Right lobe of liver (tissue), 6 donors: ENCODE measurements at regions not wholly inside any gene's neighbourhood (a gene's known extent, or its start where the extent isn't known, plus 50 kb on each side); places are given as distances from the start of the nearest gene placed in this dataset.
"Not testable (repeated sequence)": the region's sequence is repeated elsewhere in the genome, so short reads cannot be mapped to it uniquely, and the experiment has no call there.

Source experiments
- ATAC-seq, 4 donors: fragments of 200-7000 bp; cut with Tn5 transposase; one replicate each; pipeline ENCODE4 v1.9.1; 2020; ENCODE audit warnings: mild to moderate bottlenecking in 4 of 4, moderate library complexity in 4 of 4
- DNase-seq, 3 donors: peaks; one replicate each; pipeline ENCODE4 v3.0.0-alpha.2; 2020
- H3K27ac ChIP-seq, 3 donors: fragments of 200-600 bp; one replicate each; pipeline ENCODE4 v1.8.0; 2022
- H3K27me3 ChIP-seq, 2 donors: fragments of 200-600 bp; one replicate each; pipeline ENCODE4 v1.8.0; 2022
- H3K36me3 ChIP-seq, 4 donors: fragments of 200-600 bp; sonication (generic) in 1 of 4; one replicate each; pipeline versions ENCODE4 v1.5.1 to v1.8.0; 2017 to 2022; ENCODE audit warnings: control low read depth in 1 of 4
- H3K4me1 ChIP-seq, 4 donors: fragments of 200-600 bp; sonication (generic) in 1 of 4; one replicate each; pipeline versions ENCODE4 v1.5.1 to v1.8.0; 2017 to 2022; ENCODE audit warnings: control low read depth in 1 of 4
- H3K4me3 ChIP-seq, 3 donors: fragments of 200-600 bp; one replicate each; pipeline ENCODE4 v1.8.0; 2022
- H3K9me3 ChIP-seq, 4 donors: fragments of 200-600 bp; sonication (generic) in 1 of 4; one replicate each; pipeline versions ENCODE4 v1.5.1 to v1.8.0; 2017 to 2022; ENCODE audit warnings: control low read depth in 1 of 4
- POLR2A ChIP-seq: fragments of 450-650 bp; IDR thresholded peaks from one replicate; pipeline ENCODE4 v1.6.1; 2017; ENCODE audit warnings: antibody characterized with exemption, mild to moderate bottlenecking
- WGBS: methylation state at CpG from one replicate; pipeline ENCODE4 v1.1.6; 2018; ENCODE audit warnings: low coverage, low lambda C conversion rate; ENCODE audit not compliant: insufficient coverage; ENCODE audit errors: missing lambda C conversion rate; 5-methylcytosine and 5-hydroxymethylcytosine counted together
- intact Hi-C, 2 donors: fragments of 100-400 bp; cut with DNase I; formaldehyde crosslinking; loops; one replicate each; pipeline versions ENCODE4 v1.11.2 to v1.14.1; 2022
- TF ChIP-seq, protein P1 (sequence below), 4 donors: fragments of 200-600 bp in 3 of 4; fragments of 450-650 bp in 1 of 4; IDR thresholded peaks; one replicate each; pipeline versions ENCODE4 v1.5.1 to v1.8.0; 2016 to 2022; ENCODE audit warnings: antibody characterized with exemption in 4 of 4, mild to moderate bottlenecking in 2 of 4
- donor health status: DM: no; HTN: yes; CAD: no.
- donor health status: DM: no; HTN: no; CAD: no.
- donor health status: DM: no; HTN: no; CAD: no.
- donor health status: DM: no; HTN: yes; CAD: no.
- donor health status: DM: no; HTN: yes; CAD: no.

GRCh38 chr20:11995805-11996567 lies 78.3 kb downstream of the BTBD3 start:
- H3K4me1 ChIP-seq = no peaks in the 10 kb centered on the region
- no peak overlapping the region for H3K4me3 ChIP-seq
- TF ChIP-seq, protein P1, sequence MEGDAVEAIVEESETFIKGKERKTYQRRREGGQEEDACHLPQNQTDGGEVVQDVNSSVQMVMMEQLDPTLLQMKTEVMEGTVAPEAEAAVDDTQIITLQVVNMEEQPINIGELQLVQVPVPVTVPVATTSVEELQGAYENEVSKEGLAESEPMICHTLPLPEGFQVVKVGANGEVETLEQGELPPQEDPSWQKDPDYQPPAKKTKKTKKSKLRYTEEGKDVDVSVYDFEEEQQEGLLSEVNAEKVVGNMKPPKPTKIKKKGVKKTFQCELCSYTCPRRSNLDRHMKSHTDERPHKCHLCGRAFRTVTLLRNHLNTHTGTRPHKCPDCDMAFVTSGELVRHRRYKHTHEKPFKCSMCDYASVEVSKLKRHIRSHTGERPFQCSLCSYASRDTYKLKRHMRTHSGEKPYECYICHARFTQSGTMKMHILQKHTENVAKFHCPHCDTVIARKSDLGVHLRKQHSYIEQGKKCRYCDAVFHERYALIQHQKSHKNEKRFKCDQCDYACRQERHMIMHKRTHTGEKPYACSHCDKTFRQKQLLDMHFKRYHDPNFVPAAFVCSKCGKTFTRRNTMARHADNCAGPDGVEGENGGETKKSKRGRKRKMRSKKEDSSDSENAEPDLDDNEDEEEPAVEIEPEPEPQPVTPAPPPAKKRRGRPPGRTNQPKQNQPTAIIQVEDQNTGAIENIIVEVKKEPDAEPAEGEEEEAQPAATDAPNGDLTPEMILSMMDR (IDR thresholded peaks at IDR 0.05) = no peak
- TF ChIP-seq POLR2A = no peak
- no peaks in the 10 kb centered on the region for H3K27me3 ChIP-seq
- 64% methylated on average over 6 of the region's 7 CpGs for WGBS
- DNase-seq (no peak), ATAC-seq (no peak)
- no peaks in the 10 kb centered on the region for H3K36me3 ChIP-seq
- no peaks in the 10 kb centered on the region for H3K9me3 ChIP-seq
- H3K27ac ChIP-seq = no peak overlapping the region
- intact Hi-C loops = no loop called here

DNA sequence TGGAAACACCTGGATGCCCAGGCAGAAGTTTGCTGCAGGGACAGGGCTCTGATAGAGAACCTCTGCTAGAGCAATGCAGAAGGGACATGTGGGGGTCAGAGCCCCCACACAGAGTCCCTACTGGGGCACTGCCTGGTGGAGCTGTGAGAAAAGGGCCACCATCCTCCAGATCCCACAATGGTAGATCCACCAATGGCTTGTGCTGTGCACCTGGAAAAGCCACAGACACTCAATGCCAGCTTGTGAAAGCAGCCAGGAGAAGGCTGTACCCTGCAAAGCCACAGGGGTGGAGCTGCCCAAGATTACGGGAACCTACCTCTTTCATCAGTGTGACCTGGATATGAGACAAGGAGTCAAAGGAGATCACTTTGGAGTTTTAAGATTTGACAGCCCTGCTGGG lies 87.1 kb downstream of the BTBD3 start:
- H3K4me1 ChIP-seq, H3K9me3 ChIP-seq, intact Hi-C loops, H3K36me3 ChIP-seq, DNase-seq, H3K4me3 ChIP-seq, ATAC-seq, H3K27ac ChIP-seq, H3K27me3 ChIP-seq: not testable (repeated sequence)
- no CpG with 5 or more reads among the region's 1 CpG for WGBS

GRCh38 chr20:12012241-12013222 lies 94.8 kb downstream of the BTBD3 start:
- Histone ChIP-seq H3K27me3 (no peaks in the 10 kb centered on the region), H3K4me3 (no peak overlapping the region), H3K4me1 (no peaks in the 10 kb centered on the region), H3K27ac (no peak overlapping the region), H3K36me3 (no peaks in the 10 kb centered on the region), H3K9me3 (no peaks in the 10 kb centered on the region)
- intact Hi-C loops = no loop called here
- WGBS = 57% methylated on average over 9 of the region's 9 CpGs
- DNase-seq = peak in 1 of 3 donors; percentile 47
- peak; percentile 90 to 96 (median 94) for ATAC-seq
- TF ChIP-seq, protein P1 (IDR thresholded peaks at IDR 0.05) = peak; percentile 74 to 93 (median 86)
- TF ChIP-seq POLR2A = no peak

DNA sequence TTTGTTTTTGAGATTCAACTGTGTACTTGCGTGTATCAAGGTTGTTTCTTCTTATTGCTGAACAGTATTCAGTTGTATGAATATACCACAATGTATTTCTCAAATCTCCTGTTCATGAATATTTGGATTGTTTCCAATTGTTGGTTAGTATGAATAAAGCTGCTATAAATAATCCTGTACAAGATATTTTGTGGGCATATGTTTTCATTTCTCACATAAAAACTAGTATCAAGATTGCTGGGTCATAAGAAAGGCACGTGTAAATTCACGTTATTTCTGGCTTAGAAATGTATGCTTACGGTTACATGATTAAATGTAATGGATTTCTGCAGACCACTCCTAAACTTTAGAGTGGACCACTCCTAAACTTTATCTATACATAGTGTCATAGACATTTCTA lies 96.6 kb downstream of the BTBD3 start:
- H3K27me3 ChIP-seq = no peaks in the 10 kb centered on the region
- TF ChIP-seq, protein P1 (IDR thresholded peaks at IDR 0.05) = no peak
- no peak overlapping the region for H3K27ac ChIP-seq
- no peaks in the 10 kb centered on the region for H3K36me3 ChIP-seq
- no peak for ATAC-seq
- 77% methylated on average over 4 of the region's 4 CpGs for WGBS
- intact Hi-C loops = no loop called here
- no peak overlapping the region for H3K4me3 ChIP-seq
- DNase-seq = no peak
- no peaks in the 10 kb centered on the region for H3K4me1 ChIP-seq
- no peaks in the 10 kb centered on the region for H3K9me3 ChIP-seq

DNA sequence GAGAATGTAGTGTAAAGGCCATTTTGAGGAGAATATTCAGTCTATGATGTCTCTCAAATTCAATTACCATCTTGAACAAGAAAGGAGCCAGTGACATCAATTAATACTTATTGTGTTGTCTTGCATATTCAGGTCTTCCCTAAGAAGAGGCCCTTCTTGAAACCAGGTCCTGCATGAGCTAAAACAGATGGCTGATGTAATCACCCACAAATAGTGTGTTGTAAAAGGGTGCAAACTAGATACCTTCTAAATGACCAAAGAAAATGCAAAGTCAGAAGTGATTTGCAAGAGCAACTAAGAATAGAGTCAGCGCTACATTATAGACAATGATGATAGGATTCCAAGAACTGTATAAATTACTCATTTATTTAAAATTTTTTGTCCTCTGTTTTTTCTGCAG lies 97.0 kb downstream of the BTBD3 start:
- Histone ChIP-seq H3K27me3 (no peaks in the 10 kb centered on the region), H3K27ac (no peak overlapping the region), H3K36me3 (no peaks in the 10 kb centered on the region), H3K4me1 (no peaks in the 10 kb centered on the region), H3K4me3 (no peak overlapping the region), H3K9me3 (no peaks in the 10 kb centered on the region)
- 100% methylated on average over 1 of the region's 1 CpG for WGBS
- no peak for ATAC-seq
- no peak for DNase-seq
- intact Hi-C loops = no loop called here
- no peak for TF ChIP-seq POLR2A
- TF ChIP-seq, protein P1 (IDR thresholded peaks at IDR 0.05) = no peak
